Upper lobe of left lung (tissue), 6 donors: ENCODE measurements at regions not wholly inside any gene's neighbourhood (a gene's known extent, or its start where the extent isn't known, plus 50 kb on each side); places are given as distances from the start of the nearest gene placed in this dataset.
A peak's percentile ranks its signal among the peaks of the same experiment; 100 is the strongest.

Experiments used
- ATAC-seq, 2 donors: fragments of 200-7000 bp; cut with Tn5 transposase; one replicate each; pipeline ENCODE4 v1.9.1; 2022; ENCODE audit warnings: mild to moderate bottlenecking in 2 of 2, moderate library complexity in 2 of 2; ENCODE audit not compliant: low FRiP score in 2 of 2
- DNase-seq, 2 donors: peaks; one replicate each; pipeline ENCODE4 v3.0.0-alpha.2; 2019 to 2020
- H3K27ac ChIP-seq, 4 donors: fragments of 200-600 bp; sonication (generic); one replicate each; pipeline ENCODE4 v1.5.1; 2016 to 2019
- H3K27me3 ChIP-seq, 4 donors: fragments of 200-600 bp; sonication (generic); one replicate each; pipeline ENCODE4 v1.5.1; 2017 to 2019
- H3K36me3 ChIP-seq, 4 donors: fragments of 200-600 bp; sonication (generic); one replicate each; pipeline ENCODE4 v1.5.1; 2016 to 2019
- H3K4me1 ChIP-seq, 4 donors: fragments of 200-600 bp; sonication (generic); one replicate each; pipeline ENCODE4 v1.5.1; 2018 to 2019
- H3K4me3 ChIP-seq, 4 donors: fragments of 200-600 bp; sonication (generic); one replicate each; pipeline ENCODE4 v1.5.1; 2017 to 2019; ENCODE audit warnings: mild to moderate bottlenecking in 2 of 4, moderate library complexity in 1 of 4
- H3K9me3 ChIP-seq, 4 donors: fragments of 200-600 bp; sonication (generic); one replicate each; pipeline ENCODE4 v1.5.1; 2018 to 2019
- CTCF ChIP-seq, 6 experiments: fragments of 450-650 bp in 4 of 6; fragments of 200-600 bp in 2 of 6; sonication (generic) in 2 of 6; IDR thresholded peaks; one replicate each; pipeline ENCODE4 v1.5.1; 2016 to 2019; ENCODE audit warnings: antibody characterized with exemption in 6 of 6
- EP300 ChIP-seq, 4 donors: sonication (generic); formaldehyde crosslinking; IDR thresholded peaks; one replicate each; pipeline ENCODE4 v1.5.1; 2017; ENCODE audit warnings: antibody characterized with exemption in 4 of 4, control low read depth in 2 of 4
- POLR2A ChIP-seq, 4 donors: fragments of 450-650 bp; IDR thresholded peaks; one replicate each; pipeline ENCODE4 v1.5.1; 2016 to 2017; ENCODE audit warnings: antibody characterized with exemption in 4 of 4, mild to moderate bottlenecking in 2 of 4
- POLR2AphosphoS5 ChIP-seq, 2 donors: sonication (generic); formaldehyde crosslinking; IDR thresholded peaks; one replicate each; pipeline ENCODE4 v1.5.1; 2017; ENCODE audit warnings: antibody characterized with exemption in 2 of 2
- WGBS, 2 donors: methylation state at CpG; one replicate each; pipeline ENCODE4 v1.1.5; 2017 to 2018; 5-methylcytosine and 5-hydroxymethylcytosine counted together
- donor health status: DM: no; HTN: no; CAD: no; lungs with moderate emphysema.
- donor health status: DM: no; HTN: yes; CAD: no; lungs with severe emphysema.

- H3K9me3 ChIP-seq: no peaks in the 10 kb centered on the region
- ATAC-seq (no peak), DNase-seq (no peak)
- no peak overlapping the region for H3K27ac ChIP-seq
- H3K36me3 ChIP-seq: no peaks in the 10 kb centered on the region
- WGBS, 2 donors: 75 to 76% methylated on average over 4 of the region's 4 CpGs
- peaks cover 18 to 23% (median 20%) of the 10 kb centered on the region in 4 donors for H3K4me1 ChIP-seq
- H3K4me3 ChIP-seq: no peak overlapping the region
- no peaks in the 10 kb centered on the region for H3K27me3 ChIP-seq
- TF ChIP-seq CTCF (IDR thresholded peaks at IDR 0.05): no peak
- TF ChIP-seq EP300 (IDR thresholded peaks at IDR 0.05): no peak
- no peak for TF ChIP-seq POLR2AphosphoS5 (IDR thresholded peaks at IDR 0.05)
- no peak for TF ChIP-seq POLR2A (IDR thresholded peaks at IDR 0.05)
Measured at GRCh38 chr3:30350011-30350410, 256.4 kb upstream of the TGFBR2 start.

GRCh38 chr3:30350901-30351300, 255.5 kb upstream of the TGFBR2 start:
- no peak for ATAC-seq
- Histone ChIP-seq H3K4me3 (no peak overlapping the region), H3K27me3 (no peaks in the 10 kb centered on the region), H3K27ac (no peak overlapping the region), H3K36me3 (no peaks in the 10 kb centered on the region), H3K4me1 (peaks cover 25 to 27% (median 26%) of the 10 kb centered on the region in 4 donors), H3K9me3 (no peaks in the 10 kb centered on the region)
- TF ChIP-seq CTCF (IDR thresholded peaks at IDR 0.05) (no peak), POLR2A (IDR thresholded peaks at IDR 0.05) (no peak), POLR2AphosphoS5 (IDR thresholded peaks at IDR 0.05) (no peak), EP300 (IDR thresholded peaks at IDR 0.05) (no peak)
- DNase-seq: no peak
- WGBS, 2 donors: 95 to 98% methylated on average over 2 of the region's 2 CpGs

GRCh38 chr3:30352410-30353318, 253.7 kb upstream of the TGFBR2 start:
- DNase-seq (no peak), ATAC-seq (no peak)
- Histone ChIP-seq H3K27ac (no peak overlapping the region), H3K4me1 (peaks cover 23 to 29% (median 24%) of the 10 kb centered on the region in 4 donors), H3K36me3 (no peaks in the 10 kb centered on the region), H3K4me3 (no peak overlapping the region), H3K27me3 (no peaks in the 10 kb centered on the region), H3K9me3 (no peaks in the 10 kb centered on the region)
- no peak for TF ChIP-seq EP300 (IDR thresholded peaks at IDR 0.05)
- TF ChIP-seq CTCF (IDR thresholded peaks at IDR 0.05): no peak
- no peak for TF ChIP-seq POLR2AphosphoS5 (IDR thresholded peaks at IDR 0.05)
- no peak for TF ChIP-seq POLR2A (IDR thresholded peaks at IDR 0.05)
- whole genome bisulfite sequencing, 2 donors: 79 to 94% methylated on average over 1 of the region's 1 CpG

GRCh38 chr3:30353711-30354467, 252.5 kb upstream of the TGFBR2 start:
- 43 to 62% methylated on average over 1 of the region's 1 CpG for WGBS, 2 donors
- DNase-seq (no peak), ATAC-seq (peak in 1 of 2 donors; percentile 61)
- Histone ChIP-seq H3K4me1 (peaks cover 19 to 22% (median 21%) of the 10 kb centered on the region in 4 donors), H3K9me3 (no peaks in the 10 kb centered on the region), H3K27me3 (no peaks in the 10 kb centered on the region), H3K27ac (peak overlapping the region in 1 of 4 donors; percentile 6), H3K36me3 (no peaks in the 10 kb centered on the region), H3K4me3 (no peak overlapping the region)
- TF ChIP-seq POLR2AphosphoS5 (IDR thresholded peaks at IDR 0.05) (no peak), POLR2A (IDR thresholded peaks at IDR 0.05) (no peak), EP300 (IDR thresholded peaks at IDR 0.05) (no peak)

- DNase-seq: no peak
- 76 to 83% methylated on average over 1 of the region's 1 CpG for WGBS, 2 donors
- peak overlapping the region in 1 of 4 donors; percentile 6 for H3K27ac ChIP-seq
- ATAC-seq: no peak
- H3K4me3 ChIP-seq: no peak overlapping the region
- no peaks in the 10 kb centered on the region for H3K9me3 ChIP-seq
- H3K36me3 ChIP-seq: no peaks in the 10 kb centered on the region
- no peak for TF ChIP-seq POLR2A (IDR thresholded peaks at IDR 0.05)
- no peak for TF ChIP-seq CTCF (IDR thresholded peaks at IDR 0.05)
- TF ChIP-seq POLR2AphosphoS5 (IDR thresholded peaks at IDR 0.05): no peak
- TF ChIP-seq EP300 (IDR thresholded peaks at IDR 0.05): no peak
- H3K4me1 ChIP-seq: peaks cover 17 to 21% (median 18%) of the 10 kb centered on the region in 4 donors
- no peaks in the 10 kb centered on the region for H3K27me3 ChIP-seq
Measured at GRCh38 chr3:30354513-30354912, 251.9 kb upstream of the TGFBR2 start.
